ENCODE measurements at regions not wholly inside any gene's neighbourhood (a gene's known extent, or its start where the extent isn't known, plus 50 kb on each side); places are given as distances from the start of the nearest gene placed in this dataset.

DNA sequence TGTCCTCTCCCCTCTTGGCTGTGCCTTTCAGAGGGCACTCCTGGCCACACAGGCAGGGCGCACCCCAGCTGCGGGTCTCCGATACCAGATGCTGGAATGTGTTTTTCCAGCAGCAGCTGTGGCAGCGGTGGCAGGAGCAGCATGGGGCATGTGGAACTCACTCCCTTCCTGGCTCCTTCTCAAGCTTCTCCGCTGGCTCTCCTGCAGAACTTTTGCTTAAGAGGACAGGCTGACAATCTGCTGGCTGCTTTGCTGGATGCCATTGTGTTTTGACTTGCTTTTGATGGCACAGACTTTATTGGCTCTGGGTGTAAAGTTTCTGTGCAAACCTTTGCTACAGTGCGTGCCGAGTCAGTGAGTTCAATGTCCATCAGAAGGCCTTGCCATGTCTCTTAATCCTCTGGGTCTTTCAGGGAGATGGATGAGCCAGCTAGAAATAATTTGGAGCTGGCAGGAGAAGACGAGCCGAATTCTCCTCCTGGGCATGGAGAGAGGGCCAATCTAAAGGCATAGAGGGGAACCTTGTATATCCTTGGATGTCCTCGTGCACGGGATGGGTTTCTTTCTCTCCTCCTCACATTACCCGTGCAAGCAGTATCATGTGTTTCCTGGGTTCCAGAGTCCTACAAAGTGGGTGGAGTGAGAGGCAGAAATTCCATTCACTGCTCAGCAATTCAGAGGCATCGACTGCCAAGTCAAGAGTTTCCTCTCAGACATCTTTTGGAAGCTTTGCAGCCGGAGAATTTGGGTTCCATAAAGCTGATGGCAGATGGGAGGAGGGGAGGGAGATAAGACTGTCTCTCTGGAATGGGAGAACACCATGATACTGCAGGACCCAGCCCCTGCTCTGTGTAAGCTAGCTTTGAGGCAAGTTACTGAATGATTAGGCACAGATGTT lies 231.2 kb downstream of the FGF9 start:
- no peak for TF ChIP-seq TAF1 (IDR thresholded peaks at IDR 0.05; ENCODE audit: low read depth, low read length)
- no peak for TF ChIP-seq NRF1 (IDR thresholded peaks at IDR 0.05; ENCODE audit: low read depth, low read length)
- no peak for TF ChIP-seq POLR2AphosphoS5 (IDR thresholded peaks at IDR 0.05; ENCODE audit: low read depth, low read length)
- TF ChIP-seq POLR2A (IDR thresholded peaks at IDR 0.05; ENCODE audit: control extremely low read depth in 1 of 2, low read depth in 2 of 2, low read length in 2 of 2) = no peak
- TF ChIP-seq CTCF (IDR thresholded peaks at IDR 0.05; ENCODE audit: control extremely low read depth in 1 of 3, insufficient read depth in 1 of 3, low read depth in 1 of 3, low read length in 3 of 3) = no peak
- TF ChIP-seq, protein P1, sequence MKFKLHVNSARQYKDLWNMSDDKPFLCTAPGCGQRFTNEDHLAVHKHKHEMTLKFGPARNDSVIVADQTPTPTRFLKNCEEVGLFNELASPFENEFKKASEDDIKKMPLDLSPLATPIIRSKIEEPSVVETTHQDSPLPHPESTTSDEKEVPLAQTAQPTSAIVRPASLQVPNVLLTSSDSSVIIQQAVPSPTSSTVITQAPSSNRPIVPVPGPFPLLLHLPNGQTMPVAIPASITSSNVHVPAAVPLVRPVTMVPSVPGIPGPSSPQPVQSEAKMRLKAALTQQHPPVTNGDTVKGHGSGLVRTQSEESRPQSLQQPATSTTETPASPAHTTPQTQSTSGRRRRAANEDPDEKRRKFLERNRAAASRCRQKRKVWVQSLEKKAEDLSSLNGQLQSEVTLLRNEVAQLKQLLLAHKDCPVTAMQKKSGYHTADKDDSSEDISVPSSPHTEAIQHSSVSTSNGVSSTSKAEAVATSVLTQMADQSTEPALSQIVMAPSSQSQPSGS (IDR thresholded peaks at IDR 0.05; ENCODE audit: low read length) = no peak
- no peak for TF ChIP-seq BRCA1 (IDR thresholded peaks at IDR 0.05; ENCODE audit: low read depth, low read length)
- TF ChIP-seq RAD21 (IDR thresholded peaks at IDR 0.05 in 1 of 2, conservative IDR thresholded peaks at IDR 0.05 in 1 of 2; ENCODE audit: low read depth in 2 of 2, low read length in 2 of 2) = no peak
- TF ChIP-seq USF2 (IDR thresholded peaks at IDR 0.05; ENCODE audit: low read length) = no peak
- no peak for TF ChIP-seq EZH2 (IDR thresholded peaks at IDR 0.05; ENCODE audit: low read depth, low read length, severe bottlenecking)
- no peak for TF ChIP-seq KDM1A (IDR thresholded peaks at IDR 0.05; ENCODE audit: borderline replicate concordance, low read length)
